GM21367 (cell line): ENCODE measurements at regions not wholly inside any gene's neighbourhood (a gene's known extent, or its start where the extent isn't known, plus 50 kb on each side); places are given as distances from the start of the nearest gene placed in this dataset.

Experiments
- ATAC-seq: cut with Tn5 transposase; IDR thresholded peaks from one replicate; pipeline ENCODE4 v1.9.1; 2021; ENCODE audit not compliant: unreplicated experiment

DNA sequence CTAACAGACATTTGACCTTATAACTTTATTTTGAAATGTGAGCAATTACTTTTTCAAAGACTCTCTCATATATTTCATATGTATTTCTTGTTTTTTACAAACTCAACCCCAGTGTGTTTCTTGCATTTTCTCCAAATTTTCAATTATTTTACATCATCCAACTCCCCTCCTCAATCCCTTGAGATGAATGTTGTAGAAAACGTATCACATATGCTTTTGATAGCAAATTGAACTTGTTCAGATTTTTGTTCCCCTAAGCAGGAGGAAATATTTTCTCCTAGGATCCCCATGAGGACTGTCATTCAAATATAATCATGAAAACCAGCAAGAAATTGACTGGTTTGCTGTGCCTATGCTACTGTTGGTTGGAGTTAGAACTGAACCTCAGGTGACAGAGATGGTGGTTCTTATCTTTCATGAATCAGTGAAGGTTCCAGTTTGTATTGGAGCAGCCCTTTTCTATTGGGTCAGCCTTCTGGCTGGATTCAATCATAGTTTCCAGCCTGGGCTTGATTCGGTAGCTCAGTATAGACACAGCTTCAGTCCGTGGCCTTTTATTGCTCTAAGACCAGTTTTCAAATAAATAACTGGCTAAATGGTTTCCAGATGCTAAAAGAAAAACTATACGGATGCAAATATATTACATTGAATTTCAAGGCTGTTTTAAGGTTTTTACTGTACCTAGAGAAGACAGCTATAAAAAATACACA, 591.0 kb downstream of the EPHA4 start:
- ATAC-seq: no peak

DNA sequence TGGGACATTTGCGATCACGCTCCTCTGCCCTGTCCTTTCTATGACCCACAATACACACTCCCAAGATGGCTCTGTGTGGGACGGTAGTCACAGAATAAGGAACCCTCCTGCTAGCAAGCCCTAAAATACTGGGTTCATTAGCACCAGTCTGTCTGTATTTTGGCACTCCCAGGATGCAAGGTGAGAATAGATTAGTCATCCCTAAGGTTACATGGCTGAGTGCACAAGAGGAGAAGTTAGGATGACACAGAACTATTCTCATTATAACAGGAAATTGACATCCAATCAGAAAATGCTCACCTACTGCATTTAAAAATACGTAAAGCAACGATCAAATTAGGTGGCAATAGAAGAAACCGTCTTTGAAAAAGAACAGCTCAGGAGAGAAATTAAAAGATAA, 590.2 kb downstream of the EPHA4 start:
- ATAC-seq: no peak

DNA sequence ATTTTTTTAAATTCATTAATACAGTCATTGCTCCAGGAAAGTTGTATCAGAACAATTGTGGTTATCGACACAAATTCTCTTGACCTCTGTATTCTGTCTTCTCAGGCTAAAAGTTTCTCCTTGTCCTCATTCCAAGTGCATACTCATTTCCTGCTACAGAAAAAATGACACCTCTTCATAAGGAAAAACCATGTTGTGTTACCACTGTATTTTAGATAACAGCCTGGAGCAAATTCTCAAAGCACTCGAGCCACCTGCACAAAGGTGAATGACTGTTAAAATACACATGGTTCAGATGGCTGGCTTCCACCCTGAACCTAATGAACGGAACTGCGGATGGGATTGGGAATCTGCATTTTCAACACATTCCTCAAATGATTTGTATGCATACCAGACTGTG, 586.5 kb downstream of the EPHA4 start:
- ATAC-seq: no peak

DNA sequence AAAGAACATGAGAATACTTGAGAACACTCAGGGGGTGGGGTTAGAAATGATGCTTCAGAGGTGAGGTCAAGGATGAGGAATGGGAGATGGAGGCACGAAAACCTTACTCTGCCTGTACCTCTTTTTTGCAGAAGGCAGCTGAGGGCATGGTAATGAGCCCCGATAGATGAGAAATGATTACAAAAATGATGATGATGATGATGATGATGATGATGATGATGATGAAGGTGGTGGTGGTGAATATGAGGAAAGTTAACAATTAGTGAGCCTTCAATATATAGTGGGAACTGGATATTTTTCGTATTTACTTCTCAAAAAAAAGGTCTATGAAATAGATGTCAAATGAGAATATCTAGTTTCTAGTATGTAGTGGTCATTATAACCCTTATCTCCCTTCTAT, 584.3 kb downstream of the EPHA4 start:
- ATAC-seq: no peak

DNA sequence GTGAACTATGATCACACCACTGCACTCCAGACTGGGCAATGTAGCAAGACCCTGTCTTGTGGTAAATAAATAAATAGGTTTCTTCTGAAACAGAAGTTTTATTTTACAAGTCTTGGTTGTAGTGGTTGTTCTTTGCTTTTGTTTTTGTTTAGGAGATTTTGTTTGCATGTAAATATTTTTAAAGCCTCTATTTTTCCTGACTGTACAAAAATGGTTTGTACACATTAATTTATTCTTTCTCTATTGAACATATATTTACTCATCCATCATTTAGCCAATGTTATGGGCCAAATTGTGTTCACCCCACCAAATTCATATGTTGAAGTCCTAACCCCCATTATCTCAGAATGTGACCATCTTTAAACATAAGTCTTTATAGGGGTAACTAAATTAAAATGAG, 580.1 kb downstream of the EPHA4 start:
- ATAC-seq: no peak

DNA sequence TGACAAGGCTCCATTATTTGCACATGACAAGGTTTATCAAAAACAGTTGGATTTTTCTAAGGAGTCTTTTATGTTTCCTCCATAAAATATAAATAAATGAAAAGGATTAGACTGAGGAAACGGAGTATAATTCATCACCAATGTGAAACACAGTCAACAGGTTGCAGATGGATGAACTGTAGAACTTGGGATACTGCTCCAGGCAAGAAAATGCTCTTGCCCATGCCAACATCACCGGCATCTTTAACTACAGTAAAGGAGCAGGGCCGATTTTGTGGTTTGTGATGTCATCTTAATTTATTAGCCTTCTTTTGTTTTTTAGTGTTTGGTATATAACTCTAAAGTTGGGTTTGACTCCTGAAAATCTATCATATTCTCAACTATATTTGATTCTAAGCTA, 577.3 kb downstream of the EPHA4 start:
- no peak for ATAC-seq

DNA sequence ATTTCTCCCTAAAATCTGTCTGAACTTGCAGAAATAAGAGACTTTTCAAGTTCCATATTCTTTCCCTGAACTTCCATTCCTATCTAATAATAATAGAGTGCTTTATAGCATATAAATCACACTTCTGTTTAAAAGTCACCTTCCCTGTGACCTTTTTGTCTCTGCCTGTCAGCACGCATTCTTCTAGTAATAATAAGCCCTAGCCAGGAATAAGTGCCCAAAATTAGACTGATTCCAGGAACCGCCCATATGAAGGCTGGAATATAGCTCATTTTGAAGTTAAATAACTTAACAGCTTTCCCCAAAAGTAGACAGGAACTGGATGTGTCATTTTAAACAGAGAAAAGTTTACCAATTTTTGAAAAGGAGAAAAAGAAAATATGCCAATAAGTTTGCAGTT, 576.5 kb downstream of the EPHA4 start:
- no peak for ATAC-seq

DNA sequence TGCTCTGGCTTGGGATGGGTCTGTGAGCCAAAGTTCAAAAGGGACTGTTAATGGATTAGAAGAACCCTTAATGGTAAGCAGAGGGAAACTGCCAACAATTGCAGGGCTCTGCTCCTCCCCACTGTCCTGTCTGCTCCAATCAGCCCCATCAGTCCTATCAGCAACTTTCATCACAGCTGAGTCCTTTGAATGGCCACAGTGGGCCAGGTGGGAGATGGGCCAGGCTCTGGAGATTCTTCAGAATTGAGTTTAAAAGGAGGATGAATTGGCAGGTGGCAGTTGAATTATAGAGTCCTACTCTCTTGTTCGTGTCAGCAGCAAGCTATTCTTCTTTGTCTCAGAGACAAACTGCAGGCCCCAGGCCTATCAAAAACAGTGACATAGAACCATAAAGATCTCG, 573.9 kb downstream of the EPHA4 start:
- no peak for ATAC-seq

DNA sequence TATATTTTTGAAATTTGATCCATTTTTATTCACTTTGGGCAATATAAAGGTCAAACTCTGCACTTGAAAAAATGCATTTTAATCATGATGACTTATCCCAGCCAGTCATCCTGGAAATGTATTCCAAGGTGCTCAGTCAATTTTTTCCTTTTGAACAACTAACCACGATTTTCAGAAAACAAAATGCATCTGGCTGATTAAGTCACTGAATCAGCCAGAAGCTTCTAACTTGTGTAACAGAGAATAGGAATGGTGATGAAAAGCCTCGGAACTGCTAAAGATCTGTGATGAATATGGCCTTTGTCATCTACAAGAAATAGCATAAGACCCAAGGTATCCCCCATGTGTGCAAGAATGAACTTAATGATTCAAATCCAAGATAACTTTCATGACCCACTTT, 572.7 kb downstream of the EPHA4 start:
- no peak for ATAC-seq

DNA sequence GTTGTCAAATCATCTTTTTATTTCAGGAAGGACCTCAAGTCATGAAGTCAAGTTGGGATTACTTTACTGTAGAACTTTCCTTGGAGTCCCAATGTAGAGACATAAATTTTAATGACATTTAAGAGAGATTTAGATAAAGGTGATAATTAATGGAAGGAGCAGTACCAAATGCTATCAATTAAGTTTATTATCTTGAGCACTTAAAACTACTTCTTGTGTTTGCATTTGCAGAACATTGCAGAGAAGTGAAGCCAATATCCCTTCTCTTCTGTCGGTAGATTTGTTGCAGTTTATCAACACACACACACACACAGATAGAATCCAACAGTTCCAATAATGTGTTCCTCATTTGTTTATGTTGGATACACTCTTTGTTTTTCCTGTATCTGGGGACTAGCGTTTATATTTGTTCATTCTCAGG, 570.7 kb downstream of the EPHA4 start:
- no peak for ATAC-seq

DNA sequence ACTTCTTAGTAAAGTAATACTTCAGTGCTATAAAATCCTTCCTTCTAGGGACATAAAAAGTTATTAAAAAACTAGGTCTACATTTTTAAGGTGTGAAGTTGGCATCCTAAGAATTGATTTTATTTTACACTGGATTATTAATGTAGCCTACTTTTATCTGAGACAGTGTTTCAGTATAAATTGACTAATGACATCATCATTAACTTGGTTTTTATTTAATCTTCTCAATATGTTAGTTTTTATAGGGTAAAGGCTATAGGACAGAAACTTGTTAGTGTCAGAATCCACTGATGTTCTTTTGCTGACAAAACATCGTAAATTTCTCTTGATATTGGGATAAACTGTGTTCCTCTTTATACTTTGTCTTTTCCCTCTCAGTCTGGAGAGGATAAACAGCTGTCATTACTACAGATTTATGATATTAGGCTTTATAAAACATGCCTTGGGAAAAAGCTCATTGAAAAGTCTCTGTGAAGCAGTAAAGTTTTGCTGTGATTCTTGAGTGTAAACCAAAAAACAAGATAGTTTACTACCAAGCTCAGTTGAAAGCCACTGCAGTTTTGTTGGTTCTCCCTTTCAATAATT, 569.9 kb downstream of the EPHA4 start:
- ATAC-seq: no peak

DNA sequence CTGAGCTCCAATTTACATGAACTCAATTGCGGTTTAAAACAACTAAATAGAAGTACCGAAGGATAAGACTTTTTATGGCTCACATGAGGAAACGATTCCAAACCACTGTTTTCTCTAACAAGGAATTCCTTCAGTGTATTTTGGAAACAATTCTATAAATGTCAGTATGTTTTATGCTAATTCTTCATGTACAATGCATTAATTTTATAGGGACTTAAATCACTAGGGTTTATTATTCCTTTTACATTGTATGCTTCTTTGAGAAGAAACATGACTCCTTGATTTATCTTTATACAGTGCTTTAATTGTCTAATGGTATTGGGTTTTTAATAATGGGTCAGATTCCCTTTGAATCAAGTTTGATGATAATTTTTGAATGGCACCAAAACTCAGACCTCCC, 566.8 kb downstream of the EPHA4 start:
- ATAC-seq: no peak

DNA sequence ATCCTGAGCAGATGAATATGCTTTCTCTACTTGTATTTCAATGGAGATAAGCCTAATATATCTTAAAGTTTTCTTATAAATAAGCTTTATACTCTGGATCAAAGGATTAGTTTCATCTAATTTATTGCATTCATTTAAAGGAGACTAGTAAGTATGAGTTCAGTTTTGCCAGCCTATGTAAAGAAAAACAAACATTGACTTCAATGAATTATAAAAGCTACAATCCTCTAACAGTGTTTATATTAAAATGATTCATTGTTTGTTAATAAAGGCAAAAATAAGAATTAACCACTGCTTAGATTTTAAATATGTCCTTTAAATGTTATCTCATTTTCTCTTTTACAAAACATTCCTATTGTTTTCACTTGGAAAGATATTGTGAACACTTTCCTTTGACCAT, 566.0 kb downstream of the EPHA4 start:
- ATAC-seq: no peak

DNA sequence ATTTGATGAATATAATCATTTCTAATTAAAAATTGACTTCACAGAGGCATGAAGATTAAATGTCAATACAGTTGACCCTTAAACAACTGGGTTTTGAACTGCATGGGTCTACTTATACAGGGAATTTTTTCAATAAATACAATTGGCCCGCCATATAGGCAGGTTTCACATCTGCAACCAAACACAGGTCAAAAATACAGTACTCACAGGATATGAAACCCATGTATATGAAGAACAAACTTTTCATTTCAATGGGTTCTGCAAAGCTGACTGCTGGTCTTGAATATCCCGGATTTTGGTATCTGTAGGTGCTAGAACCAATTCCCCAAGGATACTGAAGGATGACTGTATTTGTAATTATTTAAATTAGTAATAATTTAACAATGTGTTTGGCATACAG, 555.6 kb downstream of the EPHA4 start:
- no peak for ATAC-seq

DNA sequence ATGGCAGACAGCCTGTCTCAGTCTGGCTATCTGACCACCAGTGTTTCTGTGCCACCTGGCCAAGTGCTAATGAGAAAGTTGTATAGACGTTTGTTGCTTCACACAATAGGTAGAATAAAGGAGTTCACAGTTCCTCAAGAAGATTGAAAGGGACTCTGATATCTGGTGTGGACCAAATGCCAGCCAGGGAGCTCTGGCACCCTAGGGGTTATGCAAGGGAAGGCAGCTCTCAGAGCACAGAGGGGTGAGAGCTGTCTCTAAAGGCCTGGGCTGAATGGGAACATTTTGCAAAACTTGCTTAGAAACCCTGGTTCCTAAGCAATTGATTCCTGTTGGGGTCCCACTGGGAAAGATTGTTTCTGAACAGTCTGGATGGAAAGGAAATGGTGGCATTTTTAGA, 553.8 kb downstream of the EPHA4 start:
- no peak for ATAC-seq

DNA sequence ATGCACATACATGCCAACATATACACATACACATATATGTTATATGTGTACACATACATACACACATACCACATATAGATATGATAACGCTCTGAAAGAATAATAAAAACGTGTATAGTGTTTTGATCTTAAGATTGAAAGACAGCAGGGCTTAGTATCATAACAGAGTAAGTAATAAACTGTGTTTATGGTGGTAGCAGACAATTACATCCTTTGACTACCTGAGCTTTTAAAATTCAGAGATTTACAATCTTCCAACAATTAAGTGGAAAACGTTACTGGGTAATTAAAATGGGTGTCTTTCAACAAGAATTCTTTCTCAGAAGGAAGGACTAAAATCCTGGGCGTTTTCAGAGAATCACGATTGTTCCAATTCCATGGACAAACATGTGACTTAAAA, 552.4 kb downstream of the EPHA4 start:
- no peak for ATAC-seq

DNA sequence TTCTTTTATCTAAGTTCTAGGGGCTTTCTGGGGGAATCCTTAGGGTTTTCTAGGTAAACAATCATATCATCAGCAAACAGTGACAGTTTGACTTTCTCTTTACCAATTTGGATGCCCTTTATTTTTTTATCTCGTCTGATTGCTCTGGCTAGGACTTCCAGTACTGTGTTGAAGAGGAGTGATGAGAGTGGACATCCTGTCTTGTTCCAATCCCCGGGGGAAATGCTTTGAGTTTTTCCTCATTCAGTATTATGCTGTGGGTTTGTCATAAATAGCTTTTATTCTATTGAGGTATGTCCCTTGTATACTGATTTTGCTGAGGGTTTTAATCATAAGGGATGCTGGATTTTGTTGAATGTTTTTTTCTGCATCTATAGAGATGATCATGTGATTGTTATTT, 549.5 kb downstream of the EPHA4 start:
- no peak for ATAC-seq

DNA sequence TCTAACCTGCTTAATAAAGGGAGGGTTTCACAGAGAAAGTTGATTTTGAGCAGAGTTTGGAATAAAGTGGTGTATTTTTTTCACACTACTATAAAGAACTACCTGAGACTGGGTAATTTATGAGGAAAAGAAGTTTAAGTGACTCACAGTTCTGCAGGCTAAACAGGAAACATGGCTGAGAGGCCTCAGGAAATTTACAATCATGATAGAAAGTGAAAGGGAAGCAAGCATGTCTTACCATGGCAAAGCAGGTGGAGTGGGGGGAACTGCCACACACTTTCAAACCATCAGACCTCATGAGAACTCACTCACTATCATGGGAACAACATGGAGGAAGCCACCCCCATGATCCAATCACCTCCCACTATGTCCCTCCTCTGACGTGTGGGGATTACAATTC, 546.7 kb downstream of the EPHA4 start:
- ATAC-seq: no peak

DNA sequence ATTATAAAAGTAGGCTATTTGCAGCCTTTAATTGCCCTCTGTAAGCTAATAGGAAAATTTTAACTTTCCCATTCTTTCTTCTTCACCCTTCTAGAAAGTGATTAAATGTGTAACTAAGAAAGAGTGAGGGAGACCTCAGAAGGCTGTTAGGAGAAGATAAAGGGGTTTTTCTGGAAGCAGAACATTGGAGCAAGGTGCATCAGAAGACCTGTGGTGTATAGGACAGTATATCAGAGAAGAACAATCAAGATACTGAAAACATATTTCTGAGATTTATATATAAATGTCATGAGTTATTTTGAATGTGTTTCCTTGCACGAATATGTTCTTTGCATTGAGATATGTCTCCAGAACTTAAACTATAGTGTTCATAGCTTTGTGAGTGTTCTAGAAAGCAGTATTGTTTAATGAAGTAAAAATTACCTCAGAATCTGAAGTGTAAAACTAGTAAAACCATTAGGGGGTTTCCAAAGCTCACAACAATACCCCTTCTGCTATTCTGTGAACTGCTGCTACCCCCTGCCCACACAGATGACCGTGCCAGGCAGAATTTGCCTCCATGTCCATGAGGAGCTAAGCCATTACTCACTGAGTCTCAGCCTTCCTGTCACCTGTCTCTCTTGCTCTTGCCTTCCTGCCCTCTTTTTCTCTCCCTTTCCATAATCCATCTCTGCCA, 537.9 kb downstream of the EPHA4 start:
- ATAC-seq: no peak

DNA sequence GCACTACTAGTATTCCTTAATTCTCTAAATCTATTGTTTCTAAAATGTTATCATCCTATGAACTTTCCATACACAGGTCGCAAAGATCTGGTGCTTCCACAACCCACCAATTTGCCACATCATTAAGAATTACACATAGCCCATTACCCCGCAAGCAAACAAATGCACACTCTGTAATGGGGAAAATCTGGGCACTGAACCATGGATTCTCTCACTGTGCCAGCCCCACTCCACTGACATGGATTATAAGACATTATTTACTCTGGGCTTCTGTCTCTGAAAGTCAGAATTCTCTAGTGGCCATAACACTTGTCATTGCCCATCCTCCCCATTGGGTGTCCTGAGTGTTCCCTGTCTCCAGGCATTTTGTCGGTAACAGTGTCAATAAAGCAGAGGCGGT, 537.1 kb downstream of the EPHA4 start:
- ATAC-seq: no peak

DNA sequence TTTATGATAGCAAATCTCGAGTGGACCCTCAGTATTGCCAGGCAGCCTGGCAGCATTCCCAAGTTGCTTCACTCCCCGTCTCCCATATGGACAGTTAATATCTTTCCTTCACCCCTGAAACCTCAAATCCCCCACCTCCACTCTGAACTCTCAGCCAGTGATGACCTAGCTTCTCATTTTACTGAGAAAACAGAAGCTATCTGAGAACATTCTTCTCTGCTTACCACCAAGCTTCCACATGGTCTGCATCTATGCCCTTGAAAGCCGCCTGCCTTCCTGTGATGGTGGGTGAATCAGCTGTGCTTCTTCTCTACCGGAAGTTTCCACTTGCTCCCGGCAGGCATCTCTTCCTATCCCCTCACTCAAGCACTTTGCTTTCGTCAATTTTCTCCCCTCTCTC, 529.2 kb downstream of the EPHA4 start:
- ATAC-seq: no peak

DNA sequence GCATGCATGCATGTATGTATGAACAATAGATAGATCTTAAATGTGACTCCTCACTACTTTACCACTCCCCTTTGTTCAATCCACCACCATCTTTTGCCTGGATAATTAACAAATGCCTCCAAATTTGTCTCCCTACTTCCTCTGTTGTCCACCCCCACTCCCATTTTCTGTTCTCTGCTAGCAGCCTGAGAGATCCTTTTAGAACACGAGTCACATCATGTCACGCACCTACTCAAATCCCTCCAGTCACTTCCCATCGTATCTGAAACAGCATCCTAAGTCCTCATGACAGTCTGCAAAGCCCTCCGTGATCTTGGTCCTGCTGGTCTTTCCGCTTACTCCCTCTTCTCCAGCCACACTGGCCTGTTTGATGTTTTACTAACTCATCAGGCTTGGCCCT, 527.3 kb downstream of the EPHA4 start:
- no peak for ATAC-seq
